WTC11 (cell line): ENCODE measurements at regions not wholly inside any gene's neighbourhood (a gene's known extent, or its start where the extent isn't known, plus 50 kb on each side); places are given as distances from the start of the nearest gene placed in this dataset.
A peak's percentile ranks its signal among the peaks of the same experiment; 100 is the strongest.

Experiments used
- ATAC-seq: fragments of 200-7000 bp; cut with Tn5 transposase; 2 replicates; pipeline ENCODE4 v1.10.0; 2021; ENCODE audit warnings: mild to moderate bottlenecking, moderate library complexity
- CTCF ChIA-PET: fragments of 300-600 bp; sonication (Branson Sonifier 250); formaldehyde crosslinking; loops from one replicate; lab custom pipeline; 2021; ENCODE audit warnings: antibody characterized with exemption; lab: Charles Lee
- POLR2A ChIA-PET: fragments of 350-600 bp; sonication (Branson Sonifier 250); formaldehyde crosslinking; loops from one replicate; lab custom pipeline; 2021; ENCODE audit warnings: antibody characterized with exemption; lab: Charles Lee
- DNase-seq: peaks from one replicate; pipeline ENCODE4 v3.0.0; 2021; ENCODE audit warnings: low spot score
- H3K27ac Mint-ChIP-seq: 2 replicates; pipeline ENCODE4 v1.8.0; 2021; ENCODE audit warnings: mixed read lengths
- H3K27me3 Mint-ChIP-seq: 2 replicates; pipeline ENCODE4 v1.8.0; 2021; ENCODE audit warnings: low read depth, mild to moderate bottlenecking, moderate library complexity, mixed read lengths
- H3K36me3 Mint-ChIP-seq: 2 replicates; pipeline ENCODE4 v1.8.0; 2021; ENCODE audit warnings: mixed read lengths
- H3K4me1 Mint-ChIP-seq: 2 replicates; pipeline ENCODE4 v1.8.0; 2022; ENCODE audit warnings: mixed read lengths
- H3K4me3 Mint-ChIP-seq: 2 replicates; pipeline ENCODE4 v1.8.0; 2021; ENCODE audit warnings: mild to moderate bottlenecking, moderate library complexity, mixed read lengths
- H3K9me3 Mint-ChIP-seq: 2 replicates; pipeline ENCODE4 v1.8.0; 2021; ENCODE audit warnings: mixed read lengths
- ARID4B ChIP-seq: sonication (generic); formaldehyde crosslinking; IDR thresholded peaks from 2 replicates; pipeline ENCODE4 v1.8.0; 2023; ENCODE audit warnings: missing genetic modification reagents, mild to moderate bottlenecking, borderline replicate concordance
- CREB1 ChIP-seq: sonication (generic); formaldehyde crosslinking; IDR thresholded peaks from 2 replicates; pipeline ENCODE4 v1.8.0; 2023; ENCODE audit warnings: mild to moderate bottlenecking, missing genetic modification reagents
- ESRRA ChIP-seq: sonication (generic); formaldehyde crosslinking; IDR thresholded peaks from 2 replicates; pipeline ENCODE4 v1.8.1; 2022; ENCODE audit warnings: mild to moderate bottlenecking, missing genetic modification reagents, borderline replicate concordance
- HMGXB4 ChIP-seq: sonication (generic); formaldehyde crosslinking; IDR thresholded peaks from 2 replicates; pipeline ENCODE4 v1.8.1; 2023; ENCODE audit warnings: mild to moderate bottlenecking, moderate library complexity, missing genetic modification reagents
- IRF2 ChIP-seq: sonication (generic); formaldehyde crosslinking; IDR thresholded peaks from 2 replicates; pipeline ENCODE4 v1.8.0; 2022; ENCODE audit warnings: low read depth, missing genetic modification reagents, borderline replicate concordance
- KAT7 ChIP-seq: sonication (generic); formaldehyde crosslinking; IDR thresholded peaks from 2 replicates; pipeline ENCODE4 v1.8.1; 2023; ENCODE audit warnings: missing genetic modification reagents, mild to moderate bottlenecking, borderline replicate concordance
- MYBL2 ChIP-seq: sonication (generic); formaldehyde crosslinking; IDR thresholded peaks from 2 replicates; pipeline ENCODE4 v1.8.1; 2023; ENCODE audit warnings: mild to moderate bottlenecking, moderate library complexity, missing genetic modification reagents
- NFATC4 ChIP-seq: fragments of 250-450 bp; sonication (Bioruptor Pico); IDR thresholded peaks from 2 replicates; pipeline ENCODE4 v1.9.0; 2021; ENCODE audit warnings: mild to moderate bottlenecking
- NFYB ChIP-seq: sonication (generic); formaldehyde crosslinking; conservative IDR thresholded peaks from 2 replicates; pipeline ENCODE4 v1.8.0; 2022; ENCODE audit warnings: low read depth, missing genetic modification reagents
- NR2C2 ChIP-seq: sonication (generic); formaldehyde crosslinking; IDR thresholded peaks from 2 replicates; pipeline ENCODE4 v1.8.0; 2022; ENCODE audit warnings: mild to moderate bottlenecking, missing genetic modification reagents
- OVOL2 ChIP-seq: fragments of 250-450 bp; sonication (Bioruptor Pico); IDR thresholded peaks from 2 replicates; pipeline ENCODE4 v1.9.0; 2021; ENCODE audit warnings: mild to moderate bottlenecking, borderline replicate concordance
- TCF7 ChIP-seq: sonication (generic); formaldehyde crosslinking; IDR thresholded peaks from 2 replicates; pipeline ENCODE4 v1.8.0; 2022; ENCODE audit warnings: mild to moderate bottlenecking, low read depth, missing genetic modification reagents, moderate library complexity
- TP53 ChIP-seq: sonication (generic); formaldehyde crosslinking; IDR thresholded peaks from 2 replicates; pipeline ENCODE4 v1.8.1; 2023; ENCODE audit warnings: mild to moderate bottlenecking, missing genetic modification reagents
- USF2 ChIP-seq: sonication (generic); formaldehyde crosslinking; IDR thresholded peaks from 2 replicates; pipeline ENCODE4 v1.8.1; 2023; ENCODE audit warnings: mild to moderate bottlenecking, missing genetic modification reagents, moderate library complexity
- ZBTB21 ChIP-seq: sonication (generic); formaldehyde crosslinking; IDR thresholded peaks from 2 replicates; pipeline ENCODE4 v1.8.1; 2023; ENCODE audit warnings: mild to moderate bottlenecking, missing genetic modification reagents, borderline replicate concordance
- ZBTB43 ChIP-seq: sonication (generic); formaldehyde crosslinking; IDR thresholded peaks from 2 replicates; pipeline ENCODE4 v1.8.1; 2023; ENCODE audit warnings: mild to moderate bottlenecking, missing genetic modification reagents
- ZNF138 ChIP-seq: sonication (generic); formaldehyde crosslinking; conservative IDR thresholded peaks from 2 replicates; pipeline ENCODE4 v1.8.1; 2022; ENCODE audit warnings: mild to moderate bottlenecking, moderate library complexity, missing genetic modification reagents
- ZNF512 ChIP-seq: sonication (generic); formaldehyde crosslinking; IDR thresholded peaks from 2 replicates; pipeline ENCODE4 v1.8.1; 2022; ENCODE audit warnings: missing genetic modification reagents, borderline replicate concordance
- ZNF671 ChIP-seq: fragments of 250-450 bp; sonication (Bioruptor Pico); IDR thresholded peaks from 2 replicates; pipeline ENCODE4 v1.8.0; 2021; ENCODE audit warnings: mild to moderate bottlenecking

- H3K36me3 Mint-ChIP-seq, result peaks cover 3% of the 10 kb centered on the region
- peaks cover 16% of the 10 kb centered on the region for H3K4me1 Mint-ChIP-seq
- no peak overlapping the region for H3K27ac Mint-ChIP-seq
- H3K9me3 Mint-ChIP-seq, result peaks cover 6% of the 10 kb centered on the region
- CTCF ChIA-PET, result interaction anchor here (1.4 kb wide), 1 partner anchor 10 kb away, joined by 10 read pairs; no protein-coding TSS in a partner anchor
- no peak overlapping the region for H3K4me3 Mint-ChIP-seq
- POLR2A ChIA-PET, result no interaction called here
- ATAC-seq (no peak; the same call in 1 of the 2 replicates), DNase-seq (no peak)
- H3K27me3 Mint-ChIP-seq, result no peaks in the 10 kb centered on the region
- peak; percentile 35; the same call in 1 of the 2 replicates for TF ChIP-seq USF2 (CRISPR knock-in tag)
- TF ChIP-seq CREB1 (CRISPR knock-in tag), result no peak
These were observed 113.4 kb downstream of the HLX start for GRCh38 chr1:220992705-220993052.

GRCh38 chr1:220994671-220995070 is 115.4 kb downstream of the HLX start:
- DNase-seq (no peak), ATAC-seq (no peak)
- no peaks in the 10 kb centered on the region for H3K27me3 Mint-ChIP-seq
- H3K9me3 Mint-ChIP-seq, result peaks cover 6% of the 10 kb centered on the region
- TF ChIP-seq ZNF138 (CRISPR knock-in tag), result no peak
- no peak for TF ChIP-seq ZNF512 (CRISPR knock-in tag)
- no peak for TF ChIP-seq ZBTB21 (CRISPR knock-in tag)
- TF ChIP-seq ZBTB43 (CRISPR knock-in tag), result no peak
- TF ChIP-seq MYBL2 (CRISPR knock-in tag), result no peak
- no peak for TF ChIP-seq NR2C2 (CRISPR knock-in tag)
- no peak overlapping the region for H3K27ac Mint-ChIP-seq
- no peak overlapping the region for H3K4me3 Mint-ChIP-seq
- H3K4me1 Mint-ChIP-seq, result peaks cover 16% of the 10 kb centered on the region
- CTCF ChIA-PET, result no interaction called here
- H3K36me3 Mint-ChIP-seq, result peaks cover 3% of the 10 kb centered on the region
- POLR2A ChIA-PET, result no interaction called here

GRCh38 chr1:220997791-220998190 is 118.5 kb downstream of the HLX start:
- H3K27ac Mint-ChIP-seq, result no peak overlapping the region
- H3K9me3 Mint-ChIP-seq, result peaks cover 6% of the 10 kb centered on the region
- ChIA-PET CTCF (interaction anchor here (1.5 kb wide), 1 partner anchor 14 kb away, joined by 4 read pairs; no protein-coding TSS in a partner anchor), POLR2A (no interaction called here)
- DNase-seq (no peak), ATAC-seq (no peak)
- H3K4me3 Mint-ChIP-seq, result no peak overlapping the region
- no peaks in the 10 kb centered on the region for H3K27me3 Mint-ChIP-seq
- peaks cover 3% of the 10 kb centered on the region for H3K36me3 Mint-ChIP-seq
- H3K4me1 Mint-ChIP-seq, result peaks cover 4% of the 10 kb centered on the region
- TF ChIP-seq NFYB, result no peak
- TF ChIP-seq ZNF671 (CRISPR knock-in tag), result no peak
- TF ChIP-seq MYBL2 (CRISPR knock-in tag), result no peak
- no peak for TF ChIP-seq ZBTB43 (CRISPR knock-in tag)
- no peak for TF ChIP-seq ARID4B (CRISPR knock-in tag)
- TF ChIP-seq TCF7 (CRISPR knock-in tag), result no peak
- TF ChIP-seq IRF2 (CRISPR knock-in tag), result no peak
- TF ChIP-seq NFATC4 (CRISPR knock-in tag), result no peak
- TF ChIP-seq OVOL2 (CRISPR knock-in tag), result no peak
- no peak for TF ChIP-seq ESRRA (CRISPR knock-in tag)
- TF ChIP-seq ZNF138 (CRISPR knock-in tag), result no peak
- no peak for TF ChIP-seq HMGXB4
- no peak for TF ChIP-seq TP53 (CRISPR knock-in tag)
- TF ChIP-seq KAT7, result no peak
